ENCODE measurements at regions not wholly inside any gene's neighbourhood (a gene's known extent, or its start where the extent isn't known, plus 50 kb on each side); places are given as distances from the start of the nearest gene placed in this dataset.

DNA sequence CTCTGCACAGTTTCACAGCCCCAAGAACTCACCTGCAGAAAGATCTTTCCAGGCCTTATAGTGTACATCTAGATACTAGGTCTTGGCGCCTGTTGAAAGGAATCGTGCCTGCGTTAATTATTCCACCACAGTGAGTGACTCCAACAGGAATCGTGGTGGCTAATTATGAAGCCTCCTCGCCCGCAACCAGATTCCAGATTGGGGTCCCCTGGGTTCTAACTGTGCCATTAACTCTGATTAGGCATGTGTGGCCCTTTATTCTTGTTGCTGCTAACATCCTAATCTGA lies 295.3 kb upstream of the MAF start:
- TF ChIP-seq, protein P1, sequence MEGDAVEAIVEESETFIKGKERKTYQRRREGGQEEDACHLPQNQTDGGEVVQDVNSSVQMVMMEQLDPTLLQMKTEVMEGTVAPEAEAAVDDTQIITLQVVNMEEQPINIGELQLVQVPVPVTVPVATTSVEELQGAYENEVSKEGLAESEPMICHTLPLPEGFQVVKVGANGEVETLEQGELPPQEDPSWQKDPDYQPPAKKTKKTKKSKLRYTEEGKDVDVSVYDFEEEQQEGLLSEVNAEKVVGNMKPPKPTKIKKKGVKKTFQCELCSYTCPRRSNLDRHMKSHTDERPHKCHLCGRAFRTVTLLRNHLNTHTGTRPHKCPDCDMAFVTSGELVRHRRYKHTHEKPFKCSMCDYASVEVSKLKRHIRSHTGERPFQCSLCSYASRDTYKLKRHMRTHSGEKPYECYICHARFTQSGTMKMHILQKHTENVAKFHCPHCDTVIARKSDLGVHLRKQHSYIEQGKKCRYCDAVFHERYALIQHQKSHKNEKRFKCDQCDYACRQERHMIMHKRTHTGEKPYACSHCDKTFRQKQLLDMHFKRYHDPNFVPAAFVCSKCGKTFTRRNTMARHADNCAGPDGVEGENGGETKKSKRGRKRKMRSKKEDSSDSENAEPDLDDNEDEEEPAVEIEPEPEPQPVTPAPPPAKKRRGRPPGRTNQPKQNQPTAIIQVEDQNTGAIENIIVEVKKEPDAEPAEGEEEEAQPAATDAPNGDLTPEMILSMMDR (IDR thresholded peaks at IDR 0.05; ENCODE audit: unreplicated experiment), result no peak
- DNase-seq (ENCODE audit: low spot score), result no peak
- Mint-ChIP-seq H3K27me3 (ENCODE audit: unreplicated experiment) (no peaks in the 10 kb centered on the region), H3K36me3 (ENCODE audit: low read depth, unreplicated experiment) (no peaks in the 10 kb centered on the region), H3K9me3 (ENCODE audit: unreplicated experiment) (no peaks in the 10 kb centered on the region), H3K27ac (ENCODE audit: unreplicated experiment) (no peak overlapping the region), H3K4me1 (ENCODE audit: unreplicated experiment) (peaks cover 5% of the 10 kb centered on the region), H3K4me3 (ENCODE audit: unreplicated experiment) (no peak overlapping the region)

DNA sequence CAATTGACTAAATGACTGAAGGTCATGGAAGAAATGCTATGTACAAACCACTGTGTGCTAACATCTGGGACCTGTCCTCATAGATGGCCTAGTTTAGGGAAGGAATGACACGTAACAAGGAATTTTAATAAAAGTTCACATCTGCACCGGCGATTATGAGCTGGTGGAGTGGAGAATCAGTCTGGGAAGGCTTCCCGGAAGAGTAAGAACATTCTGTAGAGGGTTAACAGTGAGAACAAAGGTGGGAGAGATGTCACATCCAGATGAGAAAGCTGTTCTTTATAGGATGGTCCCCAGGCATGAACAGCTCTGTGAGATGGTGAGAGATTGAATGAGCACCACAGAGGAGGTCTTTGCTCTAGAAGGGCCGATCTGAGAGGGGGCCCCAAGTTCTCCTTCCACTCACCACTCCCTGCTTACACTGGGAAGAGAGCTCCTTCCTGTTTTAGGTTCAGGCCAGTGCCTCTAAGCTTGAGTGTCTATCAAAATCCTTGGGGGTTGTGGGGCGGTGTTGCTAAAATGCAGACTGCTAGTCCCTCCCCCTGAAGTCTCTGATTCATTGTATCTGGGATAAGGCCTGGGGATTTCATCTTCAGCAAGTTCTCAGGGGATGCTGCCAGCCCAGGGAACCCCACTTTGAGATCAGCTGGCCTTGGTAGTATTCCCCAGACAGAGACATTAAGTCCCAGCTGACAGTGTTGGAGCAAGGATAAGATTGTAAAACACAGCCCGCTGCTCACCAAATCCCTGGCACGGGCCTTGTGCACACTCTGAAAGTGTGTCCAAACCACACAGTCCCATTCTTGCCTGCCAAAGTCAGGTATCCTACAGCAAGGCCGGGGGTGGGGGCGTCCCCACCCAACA lies 294.7 kb upstream of the MAF start:
- no peaks in the 10 kb centered on the region for H3K27me3 Mint-ChIP-seq (ENCODE audit: unreplicated experiment)
- TF ChIP-seq, protein P1 (IDR thresholded peaks at IDR 0.05; ENCODE audit: unreplicated experiment), result no peak
- no peak overlapping the region for H3K4me3 Mint-ChIP-seq (ENCODE audit: unreplicated experiment)
- no peaks in the 10 kb centered on the region for H3K9me3 Mint-ChIP-seq (ENCODE audit: unreplicated experiment)
- H3K27ac Mint-ChIP-seq (ENCODE audit: unreplicated experiment), result no peak overlapping the region
- peaks cover 2% of the 10 kb centered on the region for H3K4me1 Mint-ChIP-seq (ENCODE audit: unreplicated experiment)
- no peaks in the 10 kb centered on the region for H3K36me3 Mint-ChIP-seq (ENCODE audit: low read depth, unreplicated experiment)
- DNase-seq (ENCODE audit: low spot score), result no peak

DNA sequence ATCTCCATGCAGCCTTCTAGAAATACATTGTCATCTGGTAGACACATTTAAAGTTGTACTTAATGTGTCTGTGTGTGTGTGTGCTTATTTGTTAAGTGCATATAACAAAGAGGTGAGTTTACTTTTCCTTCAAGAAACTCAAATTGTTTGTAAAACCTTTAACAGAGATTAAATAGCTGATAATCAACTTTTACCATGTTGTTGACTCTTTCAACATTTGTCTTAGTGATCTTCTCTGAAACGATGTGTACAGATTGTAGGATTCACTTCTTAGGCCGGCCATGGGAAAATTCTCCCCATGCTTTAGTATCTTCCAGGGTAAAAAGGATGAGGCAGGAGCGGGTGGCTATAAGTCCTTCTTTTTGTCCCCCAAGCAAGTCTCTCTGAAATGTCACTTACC lies 292.9 kb upstream of the MAF start:
- Mint-ChIP-seq H3K4me1 (ENCODE audit: unreplicated experiment) (no peaks in the 10 kb centered on the region), H3K27ac (ENCODE audit: unreplicated experiment) (no peak overlapping the region), H3K4me3 (ENCODE audit: unreplicated experiment) (no peak overlapping the region), H3K36me3 (ENCODE audit: low read depth, unreplicated experiment) (no peaks in the 10 kb centered on the region), H3K27me3 (ENCODE audit: unreplicated experiment) (no peaks in the 10 kb centered on the region), H3K9me3 (ENCODE audit: unreplicated experiment) (no peaks in the 10 kb centered on the region)
- no peak for DNase-seq (ENCODE audit: low spot score)
- TF ChIP-seq, protein P1 (IDR thresholded peaks at IDR 0.05; ENCODE audit: unreplicated experiment), result no peak

DNA sequence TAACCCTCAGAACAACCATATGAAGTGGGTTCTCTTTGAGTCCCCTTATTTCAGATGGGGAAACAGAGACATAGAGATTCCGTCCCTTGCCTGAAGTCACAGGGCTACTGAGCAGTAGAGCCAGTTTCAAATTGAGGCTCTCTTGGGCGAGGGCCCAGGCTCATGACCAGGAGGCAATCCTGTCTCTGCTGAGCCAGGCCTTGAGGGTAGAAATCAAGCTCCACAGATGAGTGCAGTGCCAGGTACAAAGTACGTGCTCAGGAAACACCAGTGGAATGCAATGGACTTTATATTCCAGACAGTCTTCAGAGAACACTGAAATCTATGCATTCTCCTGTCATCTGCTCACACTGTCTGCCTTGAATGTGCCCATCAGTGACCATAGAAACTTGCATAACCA lies 291.7 kb upstream of the MAF start:
- Mint-ChIP-seq H3K9me3 (ENCODE audit: unreplicated experiment) (no peaks in the 10 kb centered on the region), H3K27ac (ENCODE audit: unreplicated experiment) (no peak overlapping the region), H3K4me3 (ENCODE audit: unreplicated experiment) (no peak overlapping the region), H3K4me1 (ENCODE audit: unreplicated experiment) (no peaks in the 10 kb centered on the region), H3K36me3 (ENCODE audit: low read depth, unreplicated experiment) (no peaks in the 10 kb centered on the region), H3K27me3 (ENCODE audit: unreplicated experiment) (no peaks in the 10 kb centered on the region)
- no peak for DNase-seq (ENCODE audit: low spot score)
- TF ChIP-seq, protein P1 (IDR thresholded peaks at IDR 0.05; ENCODE audit: unreplicated experiment), result no peak

DNA sequence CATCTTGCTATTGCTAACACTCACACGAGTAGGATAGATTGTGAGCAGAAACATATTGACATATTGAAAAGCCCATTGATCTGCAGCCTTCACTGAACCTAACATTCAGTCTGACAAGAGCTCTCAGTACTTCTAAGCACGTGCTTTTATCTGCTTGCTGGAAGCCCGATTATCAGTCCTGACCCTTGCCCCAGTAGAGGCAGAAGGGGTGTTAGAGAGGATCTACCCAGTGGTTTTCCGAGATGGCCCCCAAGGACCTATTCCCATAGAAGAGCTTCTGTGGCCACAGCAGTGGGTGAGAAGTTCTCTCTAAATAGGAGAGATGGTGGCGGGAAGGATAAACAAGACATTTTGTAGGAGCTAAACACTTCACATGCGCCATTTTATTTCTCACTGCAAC lies 290.9 kb upstream of the MAF start:
- no peak for DNase-seq (ENCODE audit: low spot score)
- no peak overlapping the region for H3K27ac Mint-ChIP-seq (ENCODE audit: unreplicated experiment)
- no peak overlapping the region for H3K4me3 Mint-ChIP-seq (ENCODE audit: unreplicated experiment)
- H3K4me1 Mint-ChIP-seq (ENCODE audit: unreplicated experiment), result no peaks in the 10 kb centered on the region
- H3K9me3 Mint-ChIP-seq (ENCODE audit: unreplicated experiment), result no peaks in the 10 kb centered on the region
- H3K27me3 Mint-ChIP-seq (ENCODE audit: unreplicated experiment), result no peaks in the 10 kb centered on the region
- TF ChIP-seq, protein P1 (IDR thresholded peaks at IDR 0.05; ENCODE audit: unreplicated experiment), result no peak
- H3K36me3 Mint-ChIP-seq (ENCODE audit: low read depth, unreplicated experiment), result no peaks in the 10 kb centered on the region

Data from endothelial cell (in vitro differentiated cells).